Bronchial epithelial cell (primary cell): ENCODE measurements at regions not wholly inside any gene's neighbourhood (a gene's known extent, or its start where the extent isn't known, plus 50 kb on each side); places are given as distances from the start of the nearest gene placed in this dataset.

Experiments
- DNase-seq: peaks from one replicate; pipeline ENCODE4 v3.0.0-alpha.2; 2010; ENCODE audit warnings: low read depth
- FAIRE-seq: peaks from 2 replicates; lab custom pipeline; 2011; peaks lifted over from hg19 to GRCh38; lab: Jason Lieb, UNC
- H3K27me3 ChIP-seq: 2 replicates; pipeline ENCODE4 v1.5.1; 2011; ENCODE audit warnings: low read length; ENCODE audit not compliant: control insufficient read depth, insufficient read depth
- H3K36me3 ChIP-seq: 2 replicates; pipeline ENCODE4 v1.5.1; 2011; ENCODE audit warnings: low read length; ENCODE audit not compliant: control insufficient read depth, insufficient read depth
- H3K4me3 ChIP-seq: 2 replicates; pipeline ENCODE4 v1.5.1; 2011; ENCODE audit warnings: mild to moderate bottlenecking, low read depth, low read length, control low read depth
- CTCF ChIP-seq: IDR thresholded peaks from 2 replicates; pipeline ENCODE4 v1.5.1; 2011; ENCODE audit warnings: mild to moderate bottlenecking, moderate library complexity, low read length, control low read depth, inconsistent platforms; ENCODE audit not compliant: insufficient read depth, severe bottlenecking

GRCh38 chr4:3361896-3362295 lies 69.1 kb downstream of the RGS12 start:
- DNase-seq = no peak
- Histone ChIP-seq H3K36me3 (no peaks in the 10 kb centered on the region), H3K4me3 (no peak overlapping the region), H3K27me3 (no peaks in the 10 kb centered on the region)
- no peak for TF ChIP-seq CTCF
- no peak for FAIRE-seq

- Histone ChIP-seq H3K4me3 (no peak overlapping the region), H3K36me3 (no peaks in the 10 kb centered on the region), H3K27me3 (no peaks in the 10 kb centered on the region)
- TF ChIP-seq CTCF = no peak
- DNase-seq (no peak), FAIRE-seq (peak; percentile 96)
Observed at GRCh38 chr4:3362431-3363287, 69.8 kb downstream of the RGS12 start.

DNA sequence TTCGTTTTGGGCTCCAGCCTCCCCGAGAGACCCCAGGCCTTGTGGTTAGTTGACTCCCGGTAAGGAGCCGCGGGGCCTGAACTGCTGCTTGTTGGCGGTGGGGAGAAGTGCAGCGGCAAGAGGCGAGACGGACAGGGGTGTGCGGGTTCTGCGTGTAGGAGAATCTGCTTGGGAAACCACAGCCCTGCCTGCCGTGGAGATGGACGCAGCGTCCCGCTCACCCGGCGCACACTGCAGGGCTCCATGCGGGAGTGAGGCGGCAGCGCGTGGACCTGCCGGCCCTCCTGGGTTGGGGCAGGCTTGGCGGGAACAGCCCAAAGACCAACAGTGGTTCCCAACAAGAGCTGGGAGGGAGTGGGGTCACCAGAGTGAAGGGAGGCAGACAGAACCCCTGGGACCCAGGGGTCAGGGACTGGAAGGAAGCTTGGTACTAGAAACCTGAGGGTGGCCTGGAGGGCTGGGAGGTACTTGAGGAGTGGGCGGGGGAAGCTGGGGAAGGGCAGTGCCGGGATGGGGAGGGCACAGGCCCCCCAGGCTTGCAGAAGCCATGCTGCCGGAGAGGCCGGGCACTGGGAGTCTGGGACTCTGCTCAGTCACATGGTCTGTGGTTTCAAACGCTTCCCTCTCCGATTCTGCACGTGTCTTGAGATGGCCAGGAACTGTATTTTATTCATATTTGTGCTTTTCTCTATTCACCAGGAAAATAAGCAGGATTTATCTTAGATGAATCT lies 70.8 kb downstream of the RGS12 start:
- TF ChIP-seq CTCF = no peak
- FAIRE-seq = no peak
- DNase-seq = no peak
- no peaks in the 10 kb centered on the region for H3K36me3 ChIP-seq
- H3K27me3 ChIP-seq = no peaks in the 10 kb centered on the region
- H3K4me3 ChIP-seq = no peak overlapping the region

DNA sequence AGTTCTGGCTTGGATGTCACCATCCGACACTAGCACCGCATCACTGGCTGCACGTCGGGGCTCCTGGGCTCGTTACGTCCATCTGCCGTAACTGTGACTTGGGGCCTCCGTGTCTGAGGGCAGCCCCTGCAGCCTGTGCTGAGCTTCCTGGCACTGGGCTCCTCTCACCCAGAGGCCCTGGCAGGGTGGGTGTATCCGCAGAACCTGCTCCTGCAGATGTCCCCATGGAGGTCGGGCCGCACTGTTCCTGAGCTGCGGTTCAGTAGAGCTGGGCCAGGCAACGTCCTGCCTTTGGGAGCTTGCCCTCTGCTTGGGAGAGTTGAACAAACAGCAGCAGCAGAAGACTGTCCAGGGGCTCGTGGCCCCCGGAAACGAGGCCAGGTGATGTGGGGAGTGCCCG lies 71.4 kb downstream of the RGS12 start:
- DNase-seq (no peak), FAIRE-seq (no peak)
- Histone ChIP-seq H3K4me3 (no peak overlapping the region), H3K36me3 (no peaks in the 10 kb centered on the region), H3K27me3 (no peaks in the 10 kb centered on the region)
- TF ChIP-seq CTCF = no peak

- Histone ChIP-seq H3K27me3 (no peaks in the 10 kb centered on the region), H3K36me3 (no peaks in the 10 kb centered on the region), H3K4me3 (no peak overlapping the region)
- DNase-seq = no peak
- no peak for FAIRE-seq
- TF ChIP-seq CTCF = no peak
Observed at GRCh38 chr4:3364634-3365314, 72.0 kb downstream of the RGS12 start.
